ENCODE measurements at regions not wholly inside any gene's neighbourhood (a gene's known extent, or its start where the extent isn't known, plus 50 kb on each side); places are given as distances from the start of the nearest gene placed in this dataset.

DNA sequence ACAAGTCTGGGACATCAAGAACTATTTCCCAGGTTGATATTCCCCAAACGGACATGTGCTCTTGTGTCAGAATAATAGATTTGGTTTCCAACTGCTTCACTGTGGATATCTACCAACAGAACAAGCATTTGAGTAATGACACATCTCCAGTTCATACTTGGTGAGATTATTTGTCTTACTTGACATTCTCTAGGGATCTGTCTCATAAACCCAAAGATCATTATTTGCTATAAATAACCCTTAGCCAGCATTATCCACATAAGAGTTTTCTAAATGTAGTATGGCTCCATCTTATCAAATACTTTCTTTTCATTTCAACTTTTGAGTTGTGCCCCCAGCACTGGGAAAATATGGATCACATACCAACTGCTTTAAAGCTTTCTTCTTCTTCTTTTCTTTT, 1063.9 kb upstream of the CDH18 start:
- Histone ChIP-seq H3K27ac (ENCODE audit: low read length) (no peak overlapping the region), H3K27me3 (ENCODE audit: control insufficient read depth, insufficient read depth, low read length) (no peaks in the 10 kb centered on the region)
- ATAC-seq = no peak

DNA sequence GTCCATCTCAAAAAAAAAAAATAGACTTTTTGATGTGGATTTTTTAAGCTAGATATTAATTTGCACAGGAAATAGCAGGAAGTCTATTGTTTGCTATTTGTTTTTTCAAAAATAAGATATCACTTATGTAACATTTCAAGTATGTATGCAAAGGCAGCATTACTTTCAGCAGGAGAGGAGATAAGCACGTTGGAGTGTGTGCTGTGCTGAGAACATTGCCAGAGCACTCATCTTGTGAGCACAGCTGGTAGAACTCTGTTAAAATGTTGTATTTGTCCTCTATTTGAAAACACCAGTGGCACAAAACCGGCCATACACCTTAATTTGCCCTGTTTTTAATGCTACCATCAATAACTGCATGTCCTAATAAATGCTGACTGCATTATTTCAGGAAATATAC, 1061.9 kb upstream of the CDH18 start:
- no peak overlapping the region for H3K4me3 ChIP-seq (ENCODE audit: low read length)
- H3K36me3 Mint-ChIP-seq = peaks cover 15% of the 10 kb centered on the region
- 75% methylated on average over 2 of the region's 2 CpGs for WGBS (ENCODE audit: insufficient coverage)
- ATAC-seq (no peak), DNase-seq (no peak)
- TF ChIP-seq, protein P1, sequence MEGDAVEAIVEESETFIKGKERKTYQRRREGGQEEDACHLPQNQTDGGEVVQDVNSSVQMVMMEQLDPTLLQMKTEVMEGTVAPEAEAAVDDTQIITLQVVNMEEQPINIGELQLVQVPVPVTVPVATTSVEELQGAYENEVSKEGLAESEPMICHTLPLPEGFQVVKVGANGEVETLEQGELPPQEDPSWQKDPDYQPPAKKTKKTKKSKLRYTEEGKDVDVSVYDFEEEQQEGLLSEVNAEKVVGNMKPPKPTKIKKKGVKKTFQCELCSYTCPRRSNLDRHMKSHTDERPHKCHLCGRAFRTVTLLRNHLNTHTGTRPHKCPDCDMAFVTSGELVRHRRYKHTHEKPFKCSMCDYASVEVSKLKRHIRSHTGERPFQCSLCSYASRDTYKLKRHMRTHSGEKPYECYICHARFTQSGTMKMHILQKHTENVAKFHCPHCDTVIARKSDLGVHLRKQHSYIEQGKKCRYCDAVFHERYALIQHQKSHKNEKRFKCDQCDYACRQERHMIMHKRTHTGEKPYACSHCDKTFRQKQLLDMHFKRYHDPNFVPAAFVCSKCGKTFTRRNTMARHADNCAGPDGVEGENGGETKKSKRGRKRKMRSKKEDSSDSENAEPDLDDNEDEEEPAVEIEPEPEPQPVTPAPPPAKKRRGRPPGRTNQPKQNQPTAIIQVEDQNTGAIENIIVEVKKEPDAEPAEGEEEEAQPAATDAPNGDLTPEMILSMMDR (IDR thresholded peaks at IDR 0.05) = no peak
- H3K9me3 Mint-ChIP-seq = peaks cover 10 to 28% of the 10 kb centered on the region in 2 donors
- H3K4me3 Mint-ChIP-seq = no peak overlapping the region
- no peaks in the 10 kb centered on the region for H3K36me3 ChIP-seq (ENCODE audit: control insufficient read depth, insufficient read depth, low read length)
- H3K4me1 ChIP-seq (ENCODE audit: control insufficient read depth, insufficient read depth, low read length) = no peaks in the 10 kb centered on the region
- intact Hi-C loops (cut with micrococcal nuclease) = no loop called here
- no peak overlapping the region for H3K27ac Mint-ChIP-seq
- no peaks in the 10 kb centered on the region for H3K27me3 Mint-ChIP-seq (ENCODE audit: low read depth in 2 of 2)
- no peaks in the 10 kb centered on the region for H3K4me1 Mint-ChIP-seq
- no peak overlapping the region for H3K27ac ChIP-seq (ENCODE audit: low read length)
- H3K9me3 ChIP-seq (ENCODE audit: control insufficient read depth, insufficient read depth, low read length) = peaks cover 13% of the 10 kb centered on the region
- no peaks in the 10 kb centered on the region for H3K27me3 ChIP-seq (ENCODE audit: control insufficient read depth, insufficient read depth, low read length)

More for the DNA sequence above, 1063.9 kb upstream of the CDH18 start:
- Mint-ChIP-seq H3K4me3 (no peak overlapping the region), H3K27ac (no peak overlapping the region), H3K27me3 (ENCODE audit: low read depth in 2 of 2) (no peaks in the 10 kb centered on the region), H3K36me3 (peaks cover 15% of the 10 kb centered on the region), H3K4me1 (no peaks in the 10 kb centered on the region), H3K9me3 (peaks cover 10 to 25% of the 10 kb centered on the region in 2 donors)
- Histone ChIP-seq H3K4me3 (ENCODE audit: low read length) (no peak overlapping the region), H3K4me1 (ENCODE audit: control insufficient read depth, insufficient read depth, low read length) (no peaks in the 10 kb centered on the region), H3K36me3 (ENCODE audit: control insufficient read depth, insufficient read depth, low read length) (no peaks in the 10 kb centered on the region), H3K9me3 (ENCODE audit: control insufficient read depth, insufficient read depth, low read length) (peaks cover 11% of the 10 kb centered on the region)
- intact Hi-C loops (cut with micrococcal nuclease) = no loop called here
- no peak for DNase-seq
- WGBS (ENCODE audit: insufficient coverage) = 92% methylated on average over 1 of the region's 1 CpG
- TF ChIP-seq, protein P1 (IDR thresholded peaks at IDR 0.05) = no peak

DNA sequence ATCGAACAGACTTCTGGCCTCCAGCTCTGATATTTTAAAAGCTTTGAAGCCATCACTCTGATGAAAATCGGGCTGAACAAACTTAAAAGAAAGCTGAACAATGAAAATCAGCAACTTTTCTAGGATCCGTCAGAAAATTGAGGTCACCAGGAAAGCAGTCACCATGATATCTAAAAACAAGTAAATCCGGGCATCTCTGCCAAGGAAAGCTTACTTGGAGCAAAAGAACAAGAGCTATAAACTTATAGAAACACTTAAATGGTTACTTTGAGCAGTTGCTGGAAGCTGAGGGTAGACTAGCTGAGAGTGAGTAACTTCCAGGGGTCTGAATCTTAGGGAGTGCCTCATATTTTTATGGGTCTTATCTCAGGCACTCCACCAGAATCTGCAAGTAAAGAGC, 1043.0 kb upstream of the CDH18 start:
- TF ChIP-seq, protein P1 (IDR thresholded peaks at IDR 0.05) = no peak
- 86% methylated on average over 4 of the region's 4 CpGs for WGBS (ENCODE audit: insufficient coverage)
- Mint-ChIP-seq H3K27me3 (ENCODE audit: low read depth in 2 of 2) (no peaks in the 10 kb centered on the region), H3K9me3 (peaks cover 12 to 30% of the 10 kb centered on the region in 2 donors), H3K4me3 (no peak overlapping the region), H3K36me3 (peaks cover 14% of the 10 kb centered on the region), H3K27ac (no peak overlapping the region), H3K4me1 (no peaks in the 10 kb centered on the region)
- no peaks in the 10 kb centered on the region for H3K4me1 ChIP-seq (ENCODE audit: control insufficient read depth, insufficient read depth, low read length)
- no peaks in the 10 kb centered on the region for H3K9me3 ChIP-seq (ENCODE audit: control insufficient read depth, insufficient read depth, low read length)
- no peak overlapping the region for H3K4me3 ChIP-seq (ENCODE audit: low read length)
- H3K27ac ChIP-seq (ENCODE audit: low read length) = no peak overlapping the region
- no peaks in the 10 kb centered on the region for H3K36me3 ChIP-seq (ENCODE audit: control insufficient read depth, insufficient read depth, low read length)
- no peaks in the 10 kb centered on the region for H3K27me3 ChIP-seq (ENCODE audit: control insufficient read depth, insufficient read depth, low read length)
- DNase-seq = no peak
- no peak for ATAC-seq
- intact Hi-C loops (cut with micrococcal nuclease) = no loop called here

DNA sequence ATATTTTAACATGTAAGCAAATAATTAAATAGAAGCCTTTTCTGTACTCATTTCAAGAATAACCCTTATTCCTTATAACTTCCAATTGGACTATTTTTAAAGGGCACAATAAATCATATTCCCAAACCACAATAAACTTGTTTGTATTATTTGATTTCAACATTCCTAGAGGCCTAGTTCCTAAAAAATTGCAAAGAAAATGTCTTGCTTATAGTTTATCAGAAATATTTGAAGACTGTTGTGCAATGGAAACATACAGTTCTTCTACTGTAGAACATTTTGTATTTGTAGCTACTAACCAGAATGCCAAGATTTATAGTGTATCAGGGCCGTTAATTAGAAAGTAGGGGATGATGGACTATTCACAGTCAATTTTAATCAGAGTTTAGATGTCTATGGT, 1037.0 kb upstream of the CDH18 start:
- Histone ChIP-seq H3K4me1 (ENCODE audit: control insufficient read depth, insufficient read depth, low read length) (no peaks in the 10 kb centered on the region), H3K27ac (ENCODE audit: low read length) (no peak overlapping the region), H3K36me3 (ENCODE audit: control insufficient read depth, insufficient read depth, low read length) (no peaks in the 10 kb centered on the region), H3K27me3 (ENCODE audit: control insufficient read depth, insufficient read depth, low read length) (no peaks in the 10 kb centered on the region), H3K4me3 (ENCODE audit: low read length) (no peak overlapping the region), H3K9me3 (ENCODE audit: control insufficient read depth, insufficient read depth, low read length) (peaks cover 6% of the 10 kb centered on the region)
- TF ChIP-seq, protein P1 (IDR thresholded peaks at IDR 0.05) = no peak
- Mint-ChIP-seq H3K9me3 (peaks cover 11 to 21% of the 10 kb centered on the region in 2 donors), H3K27me3 (ENCODE audit: low read depth in 2 of 2) (no peaks in the 10 kb centered on the region), H3K4me1 (no peaks in the 10 kb centered on the region), H3K27ac (no peak overlapping the region), H3K4me3 (no peak overlapping the region), H3K36me3 (no peaks in the 10 kb centered on the region)
- ATAC-seq (no peak), DNase-seq (no peak)
- intact Hi-C loops (cut with micrococcal nuclease) = no loop called here
- WGBS (ENCODE audit: insufficient coverage) = 80% methylated on average over 1 of the region's 1 CpG

Data from natural killer cell (primary cell).